Endothelial cell of umbilical vein (primary cell): ENCODE measurements at regions not wholly inside any gene's neighbourhood (a gene's known extent, or its start where the extent isn't known, plus 50 kb on each side); places are given as distances from the start of the nearest gene placed in this dataset.

ENCODE experiments used
- EZH2 ChIP-seq: IDR thresholded peaks from 2 replicates; pipeline ENCODE4 v1.6.1; 2012; ENCODE audit warnings: borderline replicate concordance, low read depth, mild to moderate bottlenecking, moderate library complexity, low read length, inconsistent platforms; ENCODE audit not compliant: severe bottlenecking
- MYC ChIP-seq: IDR thresholded peaks from one replicate; pipeline ENCODE4 v1.6.1; 2011; ENCODE audit warnings: mild to moderate bottlenecking, low read depth, low read length
- POLR2A ChIP-seq: IDR thresholded peaks from 2 replicates; pipeline ENCODE4 v1.6.1; 2012; ENCODE audit warnings: low read depth, mild to moderate bottlenecking, control low read depth, low read length
- POLR2AphosphoS5 ChIP-seq: IDR thresholded peaks from 2 replicates; pipeline ENCODE4 v1.6.1; 2012; ENCODE audit warnings: low read depth, mild to moderate bottlenecking, control low read depth, low read length, moderate library complexity; ENCODE audit not compliant: insufficient read depth
- TF ChIP-seq, protein P1 (sequence below), 2 donors: IDR thresholded peaks; 1 replicate in 1 of 2; 2 replicates in 1 of 2; pipeline ENCODE4 v1.5.1; 2011; ENCODE audit warnings: low read length in 2 of 2, mild to moderate bottlenecking in 2 of 2, moderate library complexity in 2 of 2, control low read depth in 1 of 2, inconsistent platforms in 1 of 2, low read depth in 1 of 2; ENCODE audit not compliant: insufficient read depth in 1 of 2; ENCODE audit errors: extremely low read depth in 1 of 2
- TF ChIP-seq, protein P2 (sequence below): IDR thresholded peaks from 2 replicates; pipeline ENCODE4 v1.6.1; 2011; ENCODE audit not compliant: insufficient read depth, insufficient read length

DNA sequence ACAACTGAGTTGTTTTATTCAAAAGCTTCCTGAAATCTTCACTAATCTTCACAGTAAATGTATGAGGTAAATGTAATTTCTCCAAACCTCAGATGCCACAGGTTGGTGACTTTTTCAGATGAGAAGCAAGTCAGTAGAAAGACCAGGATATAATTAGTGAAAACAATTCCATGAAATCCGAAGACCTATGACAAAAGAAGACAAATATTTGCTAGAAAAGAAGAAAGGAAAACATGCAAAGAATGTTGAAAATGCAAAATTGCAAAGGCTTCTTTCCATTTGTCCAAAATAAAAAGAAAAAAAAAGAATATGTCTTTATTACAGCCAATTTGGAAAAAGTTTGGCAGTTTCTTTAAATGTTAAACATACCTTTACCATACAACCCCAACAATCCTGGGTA is 88.3 kb upstream of the MYRIP start:
- TF ChIP-seq, protein P1, sequence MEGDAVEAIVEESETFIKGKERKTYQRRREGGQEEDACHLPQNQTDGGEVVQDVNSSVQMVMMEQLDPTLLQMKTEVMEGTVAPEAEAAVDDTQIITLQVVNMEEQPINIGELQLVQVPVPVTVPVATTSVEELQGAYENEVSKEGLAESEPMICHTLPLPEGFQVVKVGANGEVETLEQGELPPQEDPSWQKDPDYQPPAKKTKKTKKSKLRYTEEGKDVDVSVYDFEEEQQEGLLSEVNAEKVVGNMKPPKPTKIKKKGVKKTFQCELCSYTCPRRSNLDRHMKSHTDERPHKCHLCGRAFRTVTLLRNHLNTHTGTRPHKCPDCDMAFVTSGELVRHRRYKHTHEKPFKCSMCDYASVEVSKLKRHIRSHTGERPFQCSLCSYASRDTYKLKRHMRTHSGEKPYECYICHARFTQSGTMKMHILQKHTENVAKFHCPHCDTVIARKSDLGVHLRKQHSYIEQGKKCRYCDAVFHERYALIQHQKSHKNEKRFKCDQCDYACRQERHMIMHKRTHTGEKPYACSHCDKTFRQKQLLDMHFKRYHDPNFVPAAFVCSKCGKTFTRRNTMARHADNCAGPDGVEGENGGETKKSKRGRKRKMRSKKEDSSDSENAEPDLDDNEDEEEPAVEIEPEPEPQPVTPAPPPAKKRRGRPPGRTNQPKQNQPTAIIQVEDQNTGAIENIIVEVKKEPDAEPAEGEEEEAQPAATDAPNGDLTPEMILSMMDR (IDR thresholded peaks at IDR 0.05; ENCODE audit: extremely low read depth in 1 of 2, insufficient read depth in 1 of 2, low read depth in 1 of 2, low read length in 2 of 2) = no peak
- TF ChIP-seq POLR2AphosphoS5 = no peak
- no peak for TF ChIP-seq POLR2A
- TF ChIP-seq, protein P2, sequence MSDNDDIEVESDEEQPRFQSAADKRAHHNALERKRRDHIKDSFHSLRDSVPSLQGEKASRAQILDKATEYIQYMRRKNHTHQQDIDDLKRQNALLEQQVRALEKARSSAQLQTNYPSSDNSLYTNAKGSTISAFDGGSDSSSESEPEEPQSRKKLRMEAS = no peak
- no peak for TF ChIP-seq EZH2
- TF ChIP-seq MYC = no peak
